PC-9 (cell line): ENCODE measurements at regions not wholly inside any gene's neighbourhood (a gene's known extent, or its start where the extent isn't known, plus 50 kb on each side); places are given as distances from the start of the nearest gene placed in this dataset.

Source experiments
- EZH2 ChIP-seq: fragments of 200-600 bp; sonication (generic); IDR thresholded peaks from 2 replicates; pipeline ENCODE4 v1.8.0; 2017; ENCODE audit warnings: antibody characterized with exemption, low read depth
- TF ChIP-seq, protein P1 (sequence below): fragments of 200-600 bp; sonication (generic); conservative IDR thresholded peaks from 2 replicates; pipeline ENCODE4 v1.6.1; 2017; ENCODE audit warnings: mixed run types, antibody characterized with exemption, mild to moderate bottlenecking, moderate library complexity

DNA sequence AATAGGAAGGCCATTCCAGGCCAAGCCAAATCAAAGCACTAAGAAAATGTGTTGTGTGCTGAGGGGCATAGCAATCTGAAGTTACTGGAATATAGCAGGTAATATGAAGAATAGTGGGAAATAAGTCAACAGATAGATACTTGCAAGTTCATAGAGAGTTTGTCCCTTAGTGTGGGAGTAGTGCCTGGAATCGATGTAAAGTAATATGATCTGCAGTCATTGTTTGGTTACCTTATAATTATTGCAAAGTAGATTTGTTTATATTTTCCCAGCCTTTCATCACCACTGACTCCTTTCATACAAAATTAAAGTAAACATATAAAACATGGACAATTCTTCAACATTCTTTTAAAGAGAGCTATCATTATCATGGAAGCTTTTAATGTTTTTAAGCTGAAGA lies 420.9 kb upstream of the NECTIN3 start:
- TF ChIP-seq, protein P1, sequence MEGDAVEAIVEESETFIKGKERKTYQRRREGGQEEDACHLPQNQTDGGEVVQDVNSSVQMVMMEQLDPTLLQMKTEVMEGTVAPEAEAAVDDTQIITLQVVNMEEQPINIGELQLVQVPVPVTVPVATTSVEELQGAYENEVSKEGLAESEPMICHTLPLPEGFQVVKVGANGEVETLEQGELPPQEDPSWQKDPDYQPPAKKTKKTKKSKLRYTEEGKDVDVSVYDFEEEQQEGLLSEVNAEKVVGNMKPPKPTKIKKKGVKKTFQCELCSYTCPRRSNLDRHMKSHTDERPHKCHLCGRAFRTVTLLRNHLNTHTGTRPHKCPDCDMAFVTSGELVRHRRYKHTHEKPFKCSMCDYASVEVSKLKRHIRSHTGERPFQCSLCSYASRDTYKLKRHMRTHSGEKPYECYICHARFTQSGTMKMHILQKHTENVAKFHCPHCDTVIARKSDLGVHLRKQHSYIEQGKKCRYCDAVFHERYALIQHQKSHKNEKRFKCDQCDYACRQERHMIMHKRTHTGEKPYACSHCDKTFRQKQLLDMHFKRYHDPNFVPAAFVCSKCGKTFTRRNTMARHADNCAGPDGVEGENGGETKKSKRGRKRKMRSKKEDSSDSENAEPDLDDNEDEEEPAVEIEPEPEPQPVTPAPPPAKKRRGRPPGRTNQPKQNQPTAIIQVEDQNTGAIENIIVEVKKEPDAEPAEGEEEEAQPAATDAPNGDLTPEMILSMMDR, result no peak
- no peak for TF ChIP-seq EZH2
